K562 (cell line): ENCODE measurements at regions not wholly inside any gene's neighbourhood (a gene's known extent, or its start where the extent isn't known, plus 50 kb on each side); places are given as distances from the start of the nearest gene placed in this dataset. TPM values are rescaled to one million over a fixed set of nuclear protein-coding genes. Genes with fewer than 3 reads are reported as not detected.

Experiments used
- small RNA-seq: library from RNA; depleted of rRNA; stranded (forward); fragments of <200 nt; gene quantifications from one replicate; pipeline ENCODE3, GENCODE V24; 2014

Small RNA genes in the stretch of these regions (small RNA-seq; reads per million reads assigned to genes)
- gene AC079598.2 (not detected), gene AC079598.3 (not detected), gene AC079598.4 (not detected), gene CYCSP30 (not detected)
